ENCODE measurements at regions not wholly inside any gene's neighbourhood (a gene's known extent, or its start where the extent isn't known, plus 50 kb on each side); places are given as distances from the start of the nearest gene placed in this dataset.

DNA sequence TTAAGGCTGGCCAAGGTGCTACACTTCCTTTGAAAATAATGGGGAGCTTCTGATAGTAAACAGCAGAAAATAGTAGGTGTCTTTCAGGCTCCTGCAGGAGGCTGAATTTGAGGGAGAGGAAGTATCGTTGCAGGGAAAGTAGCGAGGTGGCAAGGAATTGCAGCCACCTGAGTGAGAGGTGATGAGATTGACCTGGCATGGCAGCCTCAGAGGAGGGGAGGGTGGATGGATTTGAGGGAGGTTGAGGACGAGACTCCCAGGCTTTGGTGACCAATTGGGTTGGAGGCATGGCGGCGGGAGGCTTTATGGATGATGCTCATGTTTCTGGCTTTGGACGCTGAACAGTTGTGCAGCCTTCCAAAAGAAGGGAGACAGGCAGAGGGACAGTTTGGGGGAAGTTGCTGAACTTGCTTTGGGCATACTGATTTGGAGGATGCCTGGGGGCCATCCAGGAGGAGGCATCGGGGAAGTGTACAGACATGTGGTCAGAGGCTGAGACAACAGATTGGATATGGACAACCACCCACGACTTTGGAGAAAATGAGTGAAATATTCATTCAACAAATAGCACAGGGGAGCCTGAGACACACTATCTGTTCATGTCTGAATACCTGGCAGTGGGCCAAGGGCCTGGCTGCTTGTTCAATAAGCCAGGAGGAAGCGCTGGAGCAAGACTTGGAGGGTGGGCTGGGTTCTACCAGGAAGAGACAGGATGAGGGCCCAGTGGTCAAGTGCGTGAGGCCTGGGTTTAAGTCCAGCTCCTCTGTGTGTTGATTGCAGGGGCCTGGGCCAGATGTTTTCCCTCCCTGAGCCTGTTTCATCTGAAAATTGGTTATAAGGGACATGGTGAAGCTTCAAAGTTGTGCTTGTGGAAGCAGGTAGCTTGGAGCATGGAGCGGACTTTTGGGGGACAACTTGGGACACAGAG, 113.2 kb downstream of the CEBPB start:
- H3K4me3 ChIP-seq (ENCODE audit: low read depth, low read length) = no peak overlapping the region
- no peaks in the 10 kb centered on the region for H3K36me3 ChIP-seq (ENCODE audit: control insufficient read depth, insufficient read depth, low read length)
- H3K4me2 ChIP-seq (ENCODE audit: low read length) = no peak overlapping the region
- H3K9ac ChIP-seq = no peak overlapping the region
- no peaks in the 10 kb centered on the region for H3K79me2 ChIP-seq
- no peaks in the 10 kb centered on the region for H3K4me1 ChIP-seq
- H3K9me3 ChIP-seq (ENCODE audit: control insufficient read depth, low read length) = no peaks in the 10 kb centered on the region
- no peaks in the 10 kb centered on the region for H3K27me3 ChIP-seq (ENCODE audit: control insufficient read depth, insufficient read depth, low read length)
- no peak overlapping the region for H2AFZ ChIP-seq
- TF ChIP-seq, protein P1, sequence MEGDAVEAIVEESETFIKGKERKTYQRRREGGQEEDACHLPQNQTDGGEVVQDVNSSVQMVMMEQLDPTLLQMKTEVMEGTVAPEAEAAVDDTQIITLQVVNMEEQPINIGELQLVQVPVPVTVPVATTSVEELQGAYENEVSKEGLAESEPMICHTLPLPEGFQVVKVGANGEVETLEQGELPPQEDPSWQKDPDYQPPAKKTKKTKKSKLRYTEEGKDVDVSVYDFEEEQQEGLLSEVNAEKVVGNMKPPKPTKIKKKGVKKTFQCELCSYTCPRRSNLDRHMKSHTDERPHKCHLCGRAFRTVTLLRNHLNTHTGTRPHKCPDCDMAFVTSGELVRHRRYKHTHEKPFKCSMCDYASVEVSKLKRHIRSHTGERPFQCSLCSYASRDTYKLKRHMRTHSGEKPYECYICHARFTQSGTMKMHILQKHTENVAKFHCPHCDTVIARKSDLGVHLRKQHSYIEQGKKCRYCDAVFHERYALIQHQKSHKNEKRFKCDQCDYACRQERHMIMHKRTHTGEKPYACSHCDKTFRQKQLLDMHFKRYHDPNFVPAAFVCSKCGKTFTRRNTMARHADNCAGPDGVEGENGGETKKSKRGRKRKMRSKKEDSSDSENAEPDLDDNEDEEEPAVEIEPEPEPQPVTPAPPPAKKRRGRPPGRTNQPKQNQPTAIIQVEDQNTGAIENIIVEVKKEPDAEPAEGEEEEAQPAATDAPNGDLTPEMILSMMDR (IDR thresholded peaks at IDR 0.05) = no peak
- H3K27ac ChIP-seq = peak overlapping the region; percentile 63

- Histone ChIP-seq H3K27me3 (ENCODE audit: control insufficient read depth, insufficient read depth, low read length) (no peaks in the 10 kb centered on the region), H3K9me3 (ENCODE audit: control insufficient read depth, low read length) (no peaks in the 10 kb centered on the region), H3K4me1 (no peaks in the 10 kb centered on the region), H3K4me3 (ENCODE audit: low read depth, low read length) (no peak overlapping the region), H3K36me3 (ENCODE audit: control insufficient read depth, insufficient read depth, low read length) (no peaks in the 10 kb centered on the region), H3K9ac (no peak overlapping the region), H3K4me2 (ENCODE audit: low read length) (no peak overlapping the region), H2AFZ (no peak overlapping the region), H3K79me2 (no peaks in the 10 kb centered on the region), H3K27ac (peak overlapping the region; percentile 63)
- TF ChIP-seq, protein P1 (IDR thresholded peaks at IDR 0.05) = no peak
Measured at GRCh38 chr20:50304501-50304856, 113.8 kb downstream of the CEBPB start.

DNA sequence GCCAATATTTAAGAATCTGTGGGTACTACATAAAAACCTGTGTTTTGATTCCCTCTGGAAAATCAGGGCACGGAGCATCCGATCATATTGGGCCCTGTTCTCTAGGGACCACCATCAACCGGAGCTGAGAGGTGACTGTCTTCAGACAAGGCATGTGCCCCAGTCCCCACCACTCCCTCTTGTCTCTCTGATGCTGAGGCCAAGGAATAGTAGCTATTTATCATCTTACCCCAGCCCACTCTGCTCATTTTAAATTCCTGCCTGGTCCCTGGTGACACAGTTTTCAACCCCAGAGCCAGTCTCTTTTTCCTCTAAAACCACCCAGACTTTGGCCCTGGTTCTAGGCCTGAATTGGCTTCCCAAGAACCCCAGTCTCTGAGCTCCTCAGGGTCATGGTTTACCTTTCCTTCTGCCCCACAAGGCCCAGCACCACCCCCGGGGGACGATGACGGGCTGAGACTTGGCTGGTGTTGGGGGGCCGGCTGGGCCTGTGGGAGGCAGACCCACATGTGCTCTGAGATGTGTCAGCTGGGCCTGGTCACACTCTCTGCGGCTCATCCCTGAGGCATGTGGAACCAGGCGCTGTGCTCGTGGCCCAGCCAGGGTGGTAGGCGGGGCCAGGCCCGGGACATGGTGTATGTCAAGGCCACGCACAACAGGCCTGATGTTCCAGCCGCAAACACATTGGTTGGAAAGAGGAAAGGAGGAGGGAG, 114.4 kb downstream of the CEBPB start:
- H3K4me1 ChIP-seq = no peaks in the 10 kb centered on the region
- no peaks in the 10 kb centered on the region for H3K9me3 ChIP-seq (ENCODE audit: control insufficient read depth, low read length)
- no peak overlapping the region for H3K9ac ChIP-seq
- TF ChIP-seq, protein P1 (IDR thresholded peaks at IDR 0.05) = no peak
- H3K27me3 ChIP-seq (ENCODE audit: control insufficient read depth, insufficient read depth, low read length) = no peaks in the 10 kb centered on the region
- H3K4me2 ChIP-seq (ENCODE audit: low read length) = no peak overlapping the region
- no peaks in the 10 kb centered on the region for H3K79me2 ChIP-seq
- H3K27ac ChIP-seq = peak overlapping the region; percentile 63
- H2AFZ ChIP-seq = no peak overlapping the region
- no peaks in the 10 kb centered on the region for H3K36me3 ChIP-seq (ENCODE audit: control insufficient read depth, insufficient read depth, low read length)
- no peak overlapping the region for H3K4me3 ChIP-seq (ENCODE audit: low read depth, low read length)

GRCh38 chr20:50305636-50306477, 115.2 kb downstream of the CEBPB start:
- H3K4me1 ChIP-seq = no peaks in the 10 kb centered on the region
- H3K4me2 ChIP-seq (ENCODE audit: low read length) = no peak overlapping the region
- H3K36me3 ChIP-seq (ENCODE audit: control insufficient read depth, insufficient read depth, low read length) = no peaks in the 10 kb centered on the region
- no peak overlapping the region for H3K4me3 ChIP-seq (ENCODE audit: low read depth, low read length)
- H3K79me2 ChIP-seq = no peaks in the 10 kb centered on the region
- H3K27me3 ChIP-seq (ENCODE audit: control insufficient read depth, insufficient read depth, low read length) = no peaks in the 10 kb centered on the region
- H3K9ac ChIP-seq = no peak overlapping the region
- no peaks in the 10 kb centered on the region for H3K9me3 ChIP-seq (ENCODE audit: control insufficient read depth, low read length)
- H2AFZ ChIP-seq = peak overlapping the region; percentile 58
- H3K27ac ChIP-seq = peak overlapping the region; percentile 63
- TF ChIP-seq, protein P1 (IDR thresholded peaks at IDR 0.05) = no peak

Measured in parathyroid adenoma (tissue), 2 donors.